H1 (cell line): ENCODE measurements at regions not wholly inside any gene's neighbourhood (a gene's known extent, or its start where the extent isn't known, plus 50 kb on each side); places are given as distances from the start of the nearest gene placed in this dataset.

Experiments
- EZH2 ChIP-seq: fragments of 200-600 bp; sonication (generic); IDR thresholded peaks from 2 replicates; pipeline ENCODE4 v1.7.1; 2012; ENCODE audit warnings: low read depth, mild to moderate bottlenecking, moderate library complexity, low read length, inconsistent platforms; ENCODE audit not compliant: severe bottlenecking
- GABPA ChIP-seq: IDR thresholded peaks from 2 replicates; pipeline ENCODE4 v1.6.1; 2011; ENCODE audit warnings: mild to moderate bottlenecking, low read length, moderate library complexity, borderline replicate concordance; ENCODE audit not compliant: insufficient read depth
- POLR2A ChIP-seq, 2 experiments: IDR thresholded peaks; 1 replicate in 1 of 2; 2 replicates in 1 of 2; pipeline ENCODE4 v1.6.1; 2011; ENCODE audit warnings: low read depth in 2 of 2, low read length in 2 of 2, mild to moderate bottlenecking in 2 of 2; ENCODE audit errors: control extremely low read depth in 1 of 2
- SIN3A ChIP-seq, 2 experiments: IDR thresholded peaks in 1 of 2; conservative IDR thresholded peaks in 1 of 2; 2 replicates each; pipeline ENCODE4 v1.6.1; 2011 to 2012; ENCODE audit warnings: low read length in 2 of 2, improper control_type of control experiment in 1 of 2, low read depth in 1 of 2, mild to moderate bottlenecking in 1 of 2
- TEAD4 ChIP-seq: IDR thresholded peaks from 2 replicates; pipeline ENCODE4 v1.6.1; 2012; ENCODE audit warnings: low read depth, low read length, inconsistent platforms, mixed read lengths
- TF ChIP-seq, protein P1 (sequence below), 3 experiments: IDR thresholded peaks; 1 replicate in 2 of 3; 2 replicates in 1 of 3; pipeline versions ENCODE4 v1.5.1 to v1.6.1; 2011; ENCODE audit warnings: low read length in 3 of 3, mild to moderate bottlenecking in 3 of 3, inconsistent platforms in 2 of 3, low read depth in 1 of 3, moderate library complexity in 1 of 3; ENCODE audit not compliant: insufficient read depth in 1 of 3; ENCODE audit errors: control extremely low read depth in 1 of 3

DNA sequence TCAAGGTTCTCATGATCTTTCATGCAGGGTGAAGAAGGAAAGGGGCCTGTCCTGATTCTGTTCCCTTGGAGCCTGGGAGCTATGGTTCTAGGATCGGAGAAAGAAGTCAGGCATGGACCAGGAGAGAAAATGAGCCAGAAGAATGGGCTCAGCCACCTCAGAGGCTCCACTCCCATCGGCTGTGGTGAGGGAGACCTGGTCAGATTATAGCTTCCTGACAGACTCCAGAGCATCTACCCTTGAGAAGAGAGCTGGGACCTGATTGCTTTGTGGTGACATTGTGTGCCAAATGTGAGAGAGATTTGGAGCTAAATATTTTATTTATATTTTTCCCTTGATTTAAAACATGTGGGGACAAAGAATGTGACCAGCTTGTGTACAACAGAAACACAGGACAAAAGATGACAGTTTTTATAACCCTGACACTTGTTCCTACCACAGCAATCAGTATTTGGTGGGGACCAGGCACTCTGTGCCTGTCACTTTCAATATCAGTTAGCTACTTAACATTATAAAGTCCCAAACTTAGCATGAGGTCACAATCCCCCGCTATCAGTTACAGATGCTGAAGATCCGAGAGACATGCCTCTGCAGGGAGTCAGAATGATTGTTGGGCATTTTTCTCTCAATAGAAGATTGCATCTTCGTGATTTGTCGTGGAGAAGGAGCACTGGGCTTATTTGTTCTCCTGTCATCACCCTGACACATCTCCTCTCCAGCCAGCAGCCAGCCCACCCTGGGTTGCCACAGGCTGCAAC lies 228.3 kb upstream of the ADAMTS16 start:
- TF ChIP-seq GABPA (no peak), POLR2A (IDR thresholded peaks at IDR 0.05; ENCODE audit: control extremely low read depth in 1 of 2, low read depth in 2 of 2, low read length in 2 of 2) (no peak), EZH2 (no peak), TEAD4 (no peak), SIN3A (conservative IDR thresholded peaks at IDR 0.05 in 1 of 2, IDR thresholded peaks at IDR 0.05 in 1 of 2; ENCODE audit: low read depth in 1 of 2, low read length in 2 of 2) (no peak)
- TF ChIP-seq, protein P1, sequence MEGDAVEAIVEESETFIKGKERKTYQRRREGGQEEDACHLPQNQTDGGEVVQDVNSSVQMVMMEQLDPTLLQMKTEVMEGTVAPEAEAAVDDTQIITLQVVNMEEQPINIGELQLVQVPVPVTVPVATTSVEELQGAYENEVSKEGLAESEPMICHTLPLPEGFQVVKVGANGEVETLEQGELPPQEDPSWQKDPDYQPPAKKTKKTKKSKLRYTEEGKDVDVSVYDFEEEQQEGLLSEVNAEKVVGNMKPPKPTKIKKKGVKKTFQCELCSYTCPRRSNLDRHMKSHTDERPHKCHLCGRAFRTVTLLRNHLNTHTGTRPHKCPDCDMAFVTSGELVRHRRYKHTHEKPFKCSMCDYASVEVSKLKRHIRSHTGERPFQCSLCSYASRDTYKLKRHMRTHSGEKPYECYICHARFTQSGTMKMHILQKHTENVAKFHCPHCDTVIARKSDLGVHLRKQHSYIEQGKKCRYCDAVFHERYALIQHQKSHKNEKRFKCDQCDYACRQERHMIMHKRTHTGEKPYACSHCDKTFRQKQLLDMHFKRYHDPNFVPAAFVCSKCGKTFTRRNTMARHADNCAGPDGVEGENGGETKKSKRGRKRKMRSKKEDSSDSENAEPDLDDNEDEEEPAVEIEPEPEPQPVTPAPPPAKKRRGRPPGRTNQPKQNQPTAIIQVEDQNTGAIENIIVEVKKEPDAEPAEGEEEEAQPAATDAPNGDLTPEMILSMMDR (IDR thresholded peaks at IDR 0.05; ENCODE audit: control extremely low read depth in 1 of 3, insufficient read depth in 1 of 3, low read depth in 1 of 3, low read length in 3 of 3), result no peak
